Stimulated activated CD8-positive, alpha-beta memory T cell treated with anti-CD3 and anti-CD28 coated beads, Interleukin-12 subunit alpha, Interleukin-12 subunit beta, amount 100 ng/mL, for 4 hours (primary cell): ENCODE measurements at regions not wholly inside any gene's neighbourhood (a gene's known extent, or its start where the extent isn't known, plus 50 kb on each side); places are given as distances from the start of the nearest gene placed in this dataset.
"Not testable (repeated sequence)": the region's sequence is repeated elsewhere in the genome, so short reads cannot be mapped to it uniquely, and the experiment has no call there.

Experiments used
- DNase-seq: peaks from one replicate; pipeline ENCODE4 v3.0.0-alpha.2; 2020; ENCODE audit warnings: low read depth

DNA sequence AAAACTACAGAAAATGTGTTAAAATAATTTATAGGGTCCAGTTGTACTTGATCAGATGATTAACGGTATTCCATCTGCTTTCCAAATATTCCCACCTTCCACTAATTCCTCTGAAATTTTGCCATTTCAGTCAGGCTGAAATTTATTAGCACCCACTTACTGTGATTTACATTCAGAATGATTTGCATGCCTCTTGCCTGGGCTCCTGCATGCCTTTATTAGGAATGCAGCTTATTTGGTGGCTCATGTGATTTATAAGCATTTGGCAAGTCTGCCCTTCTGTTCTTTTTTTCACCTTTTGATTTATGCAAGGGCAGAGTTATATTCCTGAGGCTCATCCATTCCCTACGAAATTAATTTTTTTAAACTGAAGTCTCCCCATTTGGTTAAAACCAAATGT, 1594.5 kb upstream of the PIK3C3 start:
- no peak for DNase-seq

DNA sequence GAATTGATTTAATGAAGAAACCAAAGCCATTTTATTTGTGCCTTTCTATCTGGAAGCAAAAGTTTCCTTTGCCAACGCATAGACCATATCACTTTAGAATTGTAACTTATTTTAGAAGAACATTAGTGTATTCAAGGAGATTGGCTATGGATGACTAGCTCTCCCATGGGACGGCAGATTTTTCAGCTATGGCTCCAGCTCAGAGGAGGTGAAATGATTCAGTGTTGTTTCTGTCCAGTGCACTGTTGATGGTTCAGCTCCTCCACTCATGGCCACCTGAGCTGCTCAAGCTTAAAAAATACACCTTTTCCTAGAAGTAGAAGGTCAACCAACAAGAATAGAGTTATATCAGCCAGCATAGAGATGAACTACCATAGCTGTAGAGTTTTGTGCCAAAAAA, 1597.5 kb upstream of the PIK3C3 start:
- no peak for DNase-seq

DNA sequence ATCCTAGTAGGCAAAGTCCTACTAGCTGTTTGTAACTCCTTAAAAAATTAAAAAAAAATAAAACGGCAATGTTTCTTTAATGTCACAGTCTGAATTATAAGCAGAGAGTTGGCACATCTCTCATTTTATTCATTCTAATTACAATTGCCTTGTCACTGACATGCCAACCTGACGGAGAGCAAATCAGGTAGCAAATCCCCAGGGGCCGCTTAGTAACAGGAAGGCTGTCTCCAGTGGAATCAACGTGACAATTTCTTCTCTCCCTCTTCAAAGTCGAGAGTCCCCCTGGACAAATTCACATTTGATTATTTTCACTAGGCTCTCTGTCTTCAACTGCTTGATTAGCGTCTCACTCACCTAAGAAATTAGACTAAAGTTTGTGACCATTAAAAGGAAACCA, 1598.9 kb upstream of the PIK3C3 start:
- no peak for DNase-seq

DNA sequence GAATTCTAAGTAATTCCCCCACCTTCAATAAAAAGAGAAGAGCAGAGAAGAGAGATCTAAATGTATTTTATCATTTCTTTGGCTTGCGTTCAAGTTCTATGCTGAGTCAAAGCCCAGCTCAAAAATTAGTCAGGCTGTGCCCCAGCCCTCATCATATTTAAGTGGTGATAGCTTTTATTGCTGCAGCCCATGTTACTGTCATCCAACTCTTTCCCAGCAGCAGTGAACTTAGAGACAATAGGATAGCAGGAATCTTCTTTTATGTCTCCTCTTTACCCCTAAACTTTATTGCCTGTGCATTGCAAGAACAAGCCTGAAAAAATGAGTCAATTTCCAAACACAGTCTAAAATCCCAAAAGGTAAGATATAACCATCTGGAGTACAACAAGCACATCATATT, 1599.3 kb upstream of the PIK3C3 start:
- no peak for DNase-seq

DNA sequence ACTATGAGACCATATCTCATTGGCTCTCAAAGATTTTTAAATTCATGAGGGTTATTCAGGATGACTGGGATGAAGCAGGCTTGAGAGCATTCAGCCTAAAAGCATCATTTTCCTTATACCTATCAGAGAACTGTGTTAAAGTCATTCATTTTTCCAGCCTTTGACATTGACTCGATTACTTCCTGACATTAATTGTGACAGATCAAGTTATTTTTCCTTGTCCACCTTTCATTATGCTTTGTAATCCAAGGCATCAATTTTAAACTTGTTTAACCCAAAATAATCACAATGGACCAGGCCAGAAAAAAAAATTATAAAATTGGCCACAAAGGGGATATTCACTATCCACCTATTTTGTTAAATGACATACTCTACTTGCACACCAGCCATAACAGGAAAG, 1606.8 kb upstream of the PIK3C3 start:
- no peak for DNase-seq

- DNase-seq = no peak
Measured at GRCh38 chr18:40347261-40347660, 1607.8 kb upstream of the PIK3C3 start.

DNA sequence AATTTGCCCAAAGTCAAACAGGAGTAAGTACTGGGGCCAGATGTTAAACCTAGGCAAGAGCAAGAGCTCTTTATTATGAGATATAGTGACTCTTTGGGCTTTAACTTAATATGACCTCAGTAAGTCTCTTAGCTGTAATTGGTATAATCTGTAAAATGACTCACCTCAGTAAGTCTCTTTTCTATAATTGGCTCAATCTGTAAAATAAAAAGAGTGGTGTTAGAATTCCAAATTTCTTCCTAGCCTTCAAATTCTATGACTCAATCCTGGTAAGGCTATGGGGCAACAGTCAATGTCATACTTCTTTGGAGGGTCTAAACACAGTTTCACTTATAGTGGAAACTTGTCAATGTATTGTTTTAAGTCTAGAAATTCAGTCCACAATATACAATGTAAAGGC, 1608.9 kb upstream of the PIK3C3 start:
- no peak for DNase-seq

- DNase-seq = no peak
Measured at GRCh38 chr18:40341701-40342100, 1613.3 kb upstream of the PIK3C3 start.

DNA sequence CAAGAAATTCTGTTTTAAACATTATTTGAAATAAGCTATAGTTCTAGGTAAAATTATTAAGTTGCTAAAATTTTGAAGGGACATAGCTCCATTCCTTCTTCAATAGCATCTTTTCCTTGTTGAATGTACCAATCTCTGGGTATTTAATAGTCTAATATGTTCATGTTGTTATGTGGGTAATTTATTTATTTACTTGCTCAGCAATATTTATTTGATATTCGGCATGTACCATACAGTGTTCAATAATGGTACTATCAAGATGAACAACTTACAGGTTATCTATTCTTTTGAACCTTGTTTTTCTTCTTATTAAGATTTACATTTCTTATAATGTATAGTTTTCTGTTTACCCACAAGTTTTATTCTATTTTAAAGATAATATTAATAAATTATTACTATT, 1616.8 kb upstream of the PIK3C3 start:
- DNase-seq = no peak

GRCh38 chr18:40326985-40327384, 1628.0 kb upstream of the PIK3C3 start:
- DNase-seq = no peak

- DNase-seq = no peak
Measured at GRCh38 chr18:40325988-40326387, 1629.0 kb upstream of the PIK3C3 start.

GRCh38 chr18:40314199-40314598, 1640.8 kb upstream of the PIK3C3 start:
- no peak for DNase-seq

GRCh38 chr18:40313030-40313642, 1641.9 kb upstream of the PIK3C3 start:
- DNase-seq = no peak

- DNase-seq = no peak
Measured at GRCh38 chr18:40307627-40308026, 1647.4 kb upstream of the PIK3C3 start.

DNA sequence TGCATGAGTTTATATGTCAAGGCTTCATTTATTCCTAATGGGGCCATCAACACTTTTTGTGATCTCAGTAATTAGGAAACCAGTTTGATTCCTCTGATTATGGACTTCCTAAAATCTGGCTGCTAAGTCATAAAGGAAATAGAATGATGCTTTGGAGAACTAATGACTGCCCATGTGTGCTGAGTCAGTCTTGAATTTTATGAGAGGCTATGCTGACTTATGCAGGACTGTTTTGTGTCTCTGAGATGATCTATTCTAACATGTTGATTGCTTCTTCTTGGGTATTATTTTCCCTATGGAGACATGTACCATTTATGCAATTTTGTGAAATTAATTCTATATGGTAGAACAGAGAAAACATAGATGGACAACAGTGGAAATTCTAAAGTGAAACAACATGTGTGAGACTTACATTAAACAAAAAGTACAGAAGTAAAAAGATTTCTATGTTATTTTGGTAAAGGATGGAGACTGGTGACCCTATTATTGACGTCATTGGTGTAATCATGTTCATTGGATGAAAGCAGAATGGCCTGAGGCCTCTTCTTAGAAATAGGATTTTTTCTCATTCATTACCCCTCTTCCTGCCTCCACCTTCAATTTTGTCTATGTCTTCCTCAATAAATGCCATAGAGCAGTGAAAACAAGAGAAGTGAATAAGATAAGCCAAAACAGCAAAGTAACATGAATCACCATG, 1658.2 kb upstream of the PIK3C3 start:
- no peak for DNase-seq

- no peak for DNase-seq
Measured at GRCh38 chr18:40292985-40293710, 1661.9 kb upstream of the PIK3C3 start.

DNA sequence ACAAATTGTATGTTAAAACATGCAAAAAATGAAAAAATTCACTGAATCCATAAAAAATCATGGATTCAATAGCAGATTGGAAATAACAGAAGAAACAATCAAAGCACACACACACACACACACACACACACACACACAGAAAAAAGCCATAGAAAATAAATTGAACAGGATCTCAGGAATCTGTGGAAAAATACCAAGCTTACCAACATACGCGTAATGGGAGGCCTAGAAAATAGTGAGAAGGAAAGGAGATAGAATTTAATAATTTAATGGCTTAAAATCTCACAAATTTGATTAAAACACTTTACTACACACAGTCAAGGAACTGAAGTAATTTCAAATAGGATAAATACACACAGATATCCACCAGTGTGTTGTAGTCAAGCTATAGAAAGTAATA, 1671.5 kb upstream of the PIK3C3 start:
- no peak for DNase-seq

DNA sequence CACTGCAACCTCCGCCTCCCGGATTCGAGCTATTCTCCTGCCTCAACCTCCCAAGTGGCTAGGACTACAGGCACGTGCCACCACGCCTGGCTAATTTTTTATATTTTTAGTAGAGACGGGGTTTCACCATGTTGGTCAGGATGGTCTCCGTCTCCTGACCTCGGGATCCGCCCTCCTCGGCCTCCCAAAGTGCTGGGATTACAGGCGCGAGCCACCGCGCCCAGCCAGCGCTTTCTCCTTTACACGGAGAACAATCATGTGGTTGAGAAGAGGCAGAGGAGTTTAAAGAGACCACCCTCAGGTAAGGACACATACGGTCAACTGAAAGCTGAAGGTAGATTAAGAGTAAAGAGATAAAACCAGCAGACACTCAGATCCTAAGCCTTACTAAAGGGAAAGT, 1673.7 kb upstream of the PIK3C3 start:
- DNase-seq = not testable (repeated sequence)

- DNase-seq = no peak
Measured at GRCh38 chr18:40274618-40275196, 1680.3 kb upstream of the PIK3C3 start.

GRCh38 chr18:40272630-40273231, 1682.3 kb upstream of the PIK3C3 start:
- DNase-seq = no peak

GRCh38 chr18:40259115-40259835, 1695.8 kb upstream of the PIK3C3 start:
- no peak for DNase-seq

- no peak for DNase-seq
Measured at GRCh38 chr18:40258311-40258710, 1696.7 kb upstream of the PIK3C3 start.
